ENCODE measurements at regions not wholly inside any gene's neighbourhood (a gene's known extent, or its start where the extent isn't known, plus 50 kb on each side); places are given as distances from the start of the nearest gene placed in this dataset.

GRCh38 chr11:43238341-43238740 is 73.5 kb upstream of the API5 start:
- TF ChIP-seq CTCF (conservative IDR thresholded peaks at IDR 0.05 in 1 of 2, IDR thresholded peaks at IDR 0.05 in 1 of 2; ENCODE audit: low read depth in 1 of 2, low read length in 2 of 2) = no peak
- no peak for TF ChIP-seq EZH2 (IDR thresholded peaks at IDR 0.05; ENCODE audit: low read length, missing control alignments)
